SK-N-SH treated with all-trans-retinoic acid at 6 μM for 48 hours (cell line): ENCODE measurements at regions not wholly inside any gene's neighbourhood (a gene's known extent, or its start where the extent isn't known, plus 50 kb on each side); places are given as distances from the start of the nearest gene placed in this dataset.

Experiments used
- ATAC-seq: fragments of 200-7000 bp; cut with Tn5 transposase; 3 replicates; pipeline ENCODE4 v1.9.1; 2020; ENCODE audit warnings: mild to moderate bottlenecking, moderate library complexity
- ARNTL ChIP-seq: fragments of 450-650 bp; formaldehyde crosslinking; IDR thresholded peaks from 2 replicates; pipeline ENCODE4 v1.5.0; 2020; ENCODE audit warnings: low read depth, mild to moderate bottlenecking, moderate library complexity, borderline replicate concordance
- BACH2 ChIP-seq: fragments of 250-450 bp; sonication (Bioruptor Pico); IDR thresholded peaks from 2 replicates; pipeline ENCODE4 v1.9.0; 2021; ENCODE audit warnings: mild to moderate bottlenecking, borderline replicate concordance
- CSDC2 ChIP-seq: fragments of 250-450 bp; sonication (Bioruptor Pico); IDR thresholded peaks from 2 replicates; pipeline ENCODE4 v1.5.0; 2020; ENCODE audit warnings: mild to moderate bottlenecking, moderate library complexity
- CSRNP3 ChIP-seq: fragments of 250-450 bp; sonication (Bioruptor Pico); IDR thresholded peaks from 2 replicates; pipeline ENCODE4 v1.5.1; 2021; ENCODE audit warnings: mild to moderate bottlenecking, moderate library complexity
- GLIS3 ChIP-seq: fragments of 250-450 bp; sonication (Bioruptor Pico); IDR thresholded peaks from 2 replicates; pipeline ENCODE4 v1.5.0; 2020; ENCODE audit warnings: mild to moderate bottlenecking, moderate library complexity
- ISL1 ChIP-seq: fragments of 250-450 bp; sonication (Bioruptor Pico); IDR thresholded peaks from 2 replicates; pipeline ENCODE4 v2.1.2; 2022; ENCODE audit warnings: mild to moderate bottlenecking, moderate library complexity
- OSR1 ChIP-seq: fragments of 250-450 bp; sonication (Bioruptor Pico); IDR thresholded peaks from 2 replicates; pipeline ENCODE4 v1.8.0; 2022; ENCODE audit warnings: moderate library complexity, mild to moderate bottlenecking, inconsistent platforms
- PATZ1 ChIP-seq: fragments of 250-450 bp; sonication (Bioruptor Pico); IDR thresholded peaks from 2 replicates; pipeline ENCODE4 v1.8.0; 2020; ENCODE audit warnings: mild to moderate bottlenecking, moderate library complexity, borderline replicate concordance
- POU6F1 ChIP-seq: fragments of 250-450 bp; sonication (Bioruptor Pico); IDR thresholded peaks from 2 replicates; pipeline ENCODE4 v1.8.0; 2021; ENCODE audit warnings: low read depth, mild to moderate bottlenecking, moderate library complexity, borderline replicate concordance
- PPARA ChIP-seq: fragments of 250-450 bp; sonication (Bioruptor Pico); IDR thresholded peaks from 2 replicates; pipeline ENCODE4 v1.5.0; 2020; ENCODE audit warnings: mild to moderate bottlenecking, borderline replicate concordance
- RARB ChIP-seq: fragments of 250-450 bp; sonication (Bioruptor Pico); IDR thresholded peaks from 2 replicates; pipeline ENCODE4 v1.8.0; 2021; ENCODE audit warnings: mild to moderate bottlenecking, moderate library complexity
- TCF4 ChIP-seq: fragments of 250-450 bp; sonication (Bioruptor Pico); IDR thresholded peaks from 2 replicates; pipeline ENCODE4 v1.8.0; 2021; ENCODE audit warnings: mild to moderate bottlenecking, moderate library complexity, borderline replicate concordance
- TOX ChIP-seq: fragments of 250-450 bp; sonication (Bioruptor Pico); IDR thresholded peaks from 2 replicates; pipeline ENCODE4 v1.8.0; 2021; ENCODE audit warnings: mild to moderate bottlenecking, moderate library complexity, borderline replicate concordance
- TSHZ2 ChIP-seq: fragments of 250-450 bp; sonication (Bioruptor Pico); IDR thresholded peaks from 2 replicates; pipeline ENCODE4 v1.5.0; 2020; ENCODE audit warnings: mild to moderate bottlenecking, moderate library complexity
- ZC3H10 ChIP-seq: fragments of 250-450 bp; sonication (Bioruptor Pico); IDR thresholded peaks from 2 replicates; pipeline ENCODE4 v1.5.1; 2021; ENCODE audit warnings: mild to moderate bottlenecking, moderate library complexity
- ZFP3 ChIP-seq: fragments of 250-450 bp; sonication (Bioruptor Pico); IDR thresholded peaks from 2 replicates; pipeline ENCODE4 v1.5.0; 2020; ENCODE audit warnings: mild to moderate bottlenecking, moderate library complexity
- ZFP30 ChIP-seq: fragments of 450-650 bp; formaldehyde crosslinking; IDR thresholded peaks from 2 replicates; pipeline ENCODE4 v1.5.0; 2022; ENCODE audit warnings: mild to moderate bottlenecking, moderate library complexity
- ZNF565 ChIP-seq: fragments of 450-650 bp; formaldehyde crosslinking; conservative IDR thresholded peaks from 2 replicates; pipeline ENCODE4 v1.5.0; 2020; ENCODE audit warnings: low read depth, mild to moderate bottlenecking, moderate library complexity
- ZNF70 ChIP-seq: fragments of 450-650 bp; formaldehyde crosslinking; IDR thresholded peaks from 2 replicates; pipeline ENCODE4 v1.5.0; 2020; ENCODE audit warnings: mild to moderate bottlenecking, moderate library complexity

- no peak for TF ChIP-seq ARNTL (CRISPR knock-in tag)
- no peak for TF ChIP-seq PATZ1 (CRISPR knock-in tag)
- TF ChIP-seq CSDC2 (CRISPR knock-in tag): no peak
- no peak for TF ChIP-seq RARB (CRISPR knock-in tag)
- no peak for TF ChIP-seq ZFP30 (CRISPR knock-in tag)
- no peak for TF ChIP-seq CSRNP3 (CRISPR knock-in tag)
- no peak for TF ChIP-seq TOX (CRISPR knock-in tag)
- TF ChIP-seq TSHZ2 (CRISPR knock-in tag): no peak
- TF ChIP-seq ZC3H10: no peak
- no peak for TF ChIP-seq PPARA (CRISPR knock-in tag)
- no peak for TF ChIP-seq TCF4 (CRISPR knock-in tag)
- TF ChIP-seq BACH2 (CRISPR knock-in tag): no peak
- TF ChIP-seq ZNF565 (CRISPR knock-in tag): no peak
- TF ChIP-seq POU6F1: no peak
- no peak for ATAC-seq
Observed at GRCh38 chr10:111774486-111774885, 409.1 kb downstream of the GPAM start.

GRCh38 chr10:111784436-111784835 lies 399.1 kb downstream of the GPAM start:
- TF ChIP-seq PATZ1 (CRISPR knock-in tag): no peak
- TF ChIP-seq TOX (CRISPR knock-in tag): no peak
- no peak for TF ChIP-seq ZNF70 (CRISPR knock-in tag)
- TF ChIP-seq OSR1 (CRISPR knock-in tag): no peak
- ATAC-seq: no peak

- ATAC-seq: no peak
- TF ChIP-seq CSRNP3 (CRISPR knock-in tag) (no peak), ZFP30 (CRISPR knock-in tag) (no peak), ISL1 (CRISPR knock-in tag) (no peak), GLIS3 (CRISPR knock-in tag) (no peak), ZFP3 (no peak), ARNTL (CRISPR knock-in tag) (no peak), OSR1 (CRISPR knock-in tag) (no peak)
Observed at GRCh38 chr10:111784946-111785465, 398.6 kb downstream of the GPAM start.
